ENCODE measurements at regions not wholly inside any gene's neighbourhood (a gene's known extent, or its start where the extent isn't known, plus 50 kb on each side); places are given as distances from the start of the nearest gene placed in this dataset.

- TF ChIP-seq CTCF (IDR thresholded peaks at IDR 0.05) (no peak), POLR2A (IDR thresholded peaks at IDR 0.05) (no peak)
These were observed 434.7 kb downstream of the BRD1 start for GRCh38 chr22:49392841-49393510.

Data from adrenal gland (tissue), 5 donors.